Calu3 (cell line): ENCODE measurements at regions not wholly inside any gene's neighbourhood (a gene's known extent, or its start where the extent isn't known, plus 50 kb on each side); places are given as distances from the start of the nearest gene placed in this dataset.
"Not testable (repeated sequence)": the region's sequence is repeated elsewhere in the genome, so short reads cannot be mapped to it uniquely, and the experiment has no call there.

ENCODE experiments used
- BruUV-seq: library from RNA; stranded (reverse); fragments of 400-500 nt; replicated peaks from 2 replicates; lab custom pipeline; 2021; lab: Mats Ljungman, UMichigan
- CTCF ChIA-PET: fragments of 300-600 bp; sonication (Branson Sonifier 250); formaldehyde crosslinking; loops from one replicate; lab custom pipeline; 2022; ENCODE audit warnings: antibody characterized with exemption; lab: Charles Lee
- DNase-seq: peaks from one replicate; pipeline ENCODE4 v3.0.0; 2022
- H3K27ac Mint-ChIP-seq: one replicate; pipeline ENCODE4 v1.8.0; 2022; ENCODE audit warnings: mixed read lengths; ENCODE audit not compliant: unreplicated experiment
- H3K27me3 Mint-ChIP-seq: one replicate; pipeline ENCODE4 v1.8.0; 2022; ENCODE audit warnings: mixed read lengths; ENCODE audit not compliant: unreplicated experiment
- H3K36me3 Mint-ChIP-seq: one replicate; pipeline ENCODE4 v1.8.0; 2022; ENCODE audit warnings: mild to moderate bottlenecking, moderate library complexity, mixed read lengths; ENCODE audit not compliant: insufficient read depth, unreplicated experiment
- H3K4me1 Mint-ChIP-seq: one replicate; pipeline ENCODE4 v1.8.0; 2022; ENCODE audit warnings: mild to moderate bottlenecking, low read depth, mixed read lengths; ENCODE audit not compliant: unreplicated experiment
- H3K4me3 Mint-ChIP-seq: one replicate; pipeline ENCODE4 v1.8.0; 2022; ENCODE audit warnings: mild to moderate bottlenecking, low read depth, moderate library complexity, mixed read lengths; ENCODE audit not compliant: unreplicated experiment
- H3K9me3 Mint-ChIP-seq: one replicate; pipeline ENCODE4 v1.8.0; 2022; ENCODE audit warnings: low read depth, mixed read lengths; ENCODE audit not compliant: unreplicated experiment
- CTCF ChIP-seq: fragments of 200-600 bp; IDR thresholded peaks from one replicate; pipeline ENCODE4 v1.8.0; 2022; ENCODE audit warnings: antibody characterized with exemption; ENCODE audit not compliant: unreplicated experiment
- intact Hi-C: fragments of 100-400 bp; cut with micrococcal nuclease; formaldehyde crosslinking; loops from one replicate; pipeline ENCODE4 v1.10.0; 2022; ENCODE audit not compliant: unreplicated experiment

GRCh38 chr11:134725211-134725610 lies 313.2 kb upstream of the B3GAT1 start:
- intact Hi-C loops: no loop called here
- no peaks in the 10 kb centered on the region for H3K36me3 Mint-ChIP-seq
- H3K9me3 Mint-ChIP-seq: peaks cover 10% of the 10 kb centered on the region
- TF ChIP-seq CTCF: no peak
- BruUV-seq: no TSS peak
- CTCF ChIA-PET: no interaction called here
- no peak overlapping the region for H3K27ac Mint-ChIP-seq
- H3K4me1 Mint-ChIP-seq: no peaks in the 10 kb centered on the region
- no peaks in the 10 kb centered on the region for H3K27me3 Mint-ChIP-seq
- no peak for DNase-seq
- no peak overlapping the region for H3K4me3 Mint-ChIP-seq

GRCh38 chr11:134724779-134725140 lies 312.7 kb upstream of the B3GAT1 start:
- peaks cover 10% of the 10 kb centered on the region for H3K9me3 Mint-ChIP-seq
- H3K27me3 Mint-ChIP-seq: no peaks in the 10 kb centered on the region
- no peak overlapping the region for H3K4me3 Mint-ChIP-seq
- H3K4me1 Mint-ChIP-seq: no peaks in the 10 kb centered on the region
- CTCF ChIA-PET: no interaction called here
- no peak for TF ChIP-seq CTCF
- no TSS peak for BruUV-seq
- DNase-seq: no peak
- intact Hi-C loops: no loop called here
- no peak overlapping the region for H3K27ac Mint-ChIP-seq
- H3K36me3 Mint-ChIP-seq: no peaks in the 10 kb centered on the region

- Mint-ChIP-seq H3K27ac (no peak overlapping the region), H3K36me3 (no peaks in the 10 kb centered on the region), H3K27me3 (no peaks in the 10 kb centered on the region), H3K4me3 (no peak overlapping the region), H3K9me3 (peaks cover 10% of the 10 kb centered on the region), H3K4me1 (no peaks in the 10 kb centered on the region)
- no peak for TF ChIP-seq CTCF
- intact Hi-C loops: no loop called here
- DNase-seq: no peak
- no TSS peak for BruUV-seq
- CTCF ChIA-PET: no interaction called here
Measured at GRCh38 chr11:134724106-134724778, 312.2 kb upstream of the B3GAT1 start.

GRCh38 chr11:134720691-134721070 lies 308.6 kb upstream of the B3GAT1 start:
- Mint-ChIP-seq H3K9me3 (peaks cover 15% of the 10 kb centered on the region), H3K27me3 (peaks cover 15% of the 10 kb centered on the region)
- H3K36me3 Mint-ChIP-seq, H3K27ac Mint-ChIP-seq, H3K4me3 Mint-ChIP-seq, intact Hi-C loops, BruUV-seq, CTCF ChIA-PET, DNase-seq, H3K4me1 Mint-ChIP-seq: not testable (repeated sequence)

- H3K4me1 Mint-ChIP-seq, intact Hi-C loops, DNase-seq, CTCF ChIA-PET, BruUV-seq, H3K27ac Mint-ChIP-seq, H3K36me3 Mint-ChIP-seq, H3K4me3 Mint-ChIP-seq: not testable (repeated sequence)
- H3K27me3 Mint-ChIP-seq: peaks cover 15% of the 10 kb centered on the region
- H3K9me3 Mint-ChIP-seq: peaks cover 15% of the 10 kb centered on the region
Measured at GRCh38 chr11:134719940-134720690, 308.1 kb upstream of the B3GAT1 start.
